ENCODE measurements at regions not wholly inside any gene's neighbourhood (a gene's known extent, or its start where the extent isn't known, plus 50 kb on each side); places are given as distances from the start of the nearest gene placed in this dataset.
A peak's percentile ranks its signal among the peaks of the same experiment; 100 is the strongest.
"Not testable (repeated sequence)": the region's sequence is repeated elsewhere in the genome, so short reads cannot be mapped to it uniquely, and the experiment has no call there.

DNA sequence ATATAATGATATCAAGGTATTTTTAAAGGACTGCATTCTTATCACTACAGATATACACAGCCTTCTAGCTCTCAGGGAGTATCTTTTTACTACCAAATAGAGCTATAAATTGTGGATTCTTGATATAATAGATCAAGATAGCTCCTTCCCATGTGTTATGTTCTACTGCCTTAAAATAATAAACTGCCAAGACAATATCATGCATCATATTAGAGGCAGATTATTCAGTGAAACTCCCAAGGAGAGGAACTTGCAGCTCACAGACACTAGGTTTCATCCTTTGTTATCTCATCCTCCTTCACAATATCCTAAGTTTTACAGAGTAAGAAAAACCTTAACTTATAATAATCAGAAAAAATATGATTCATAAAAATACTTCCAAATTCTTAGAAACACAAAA, 802.8 kb downstream of the DIAPH3 start:
- intact Hi-C loops (cut with DNase I) = no loop called here
- DNase-seq (ENCODE audit: missing footprints) (no peak), ATAC-seq (no peak)

- no peak for DNase-seq (ENCODE audit: missing footprints)
- intact Hi-C loops (cut with DNase I) = no loop called here
- no peak for ATAC-seq
Measured at GRCh38 chr13:59363313-59363712, 800.4 kb downstream of the DIAPH3 start.

DNA sequence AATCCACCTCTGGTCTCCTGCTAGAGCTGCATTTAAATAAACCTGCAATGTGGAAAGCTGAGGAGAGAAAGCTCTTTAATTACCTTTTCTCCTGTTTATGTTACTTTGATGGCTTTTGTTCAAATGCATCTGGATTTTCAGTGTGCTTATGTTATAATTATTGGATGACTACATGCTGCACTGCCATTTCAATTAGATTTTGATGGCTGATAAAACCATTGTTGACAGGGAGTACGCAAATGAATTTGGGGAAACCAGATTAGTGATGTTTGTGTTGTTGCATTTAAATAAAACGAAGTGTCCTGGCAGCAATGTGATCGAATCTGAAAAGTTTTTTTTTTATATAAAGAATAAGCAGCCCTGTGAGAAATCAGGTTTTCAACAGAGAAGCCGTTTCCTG, 799.8 kb downstream of the DIAPH3 start:
- DNase-seq (ENCODE audit: missing footprints) (no peak), ATAC-seq (no peak)
- intact Hi-C loops (cut with DNase I) = no loop called here

- DNase-seq (ENCODE audit: missing footprints) = no peak
- ATAC-seq = peak; percentile 44
- intact Hi-C loops (cut with DNase I) = no loop called here
Measured at GRCh38 chr13:59364641-59365085, 799.1 kb downstream of the DIAPH3 start.

DNA sequence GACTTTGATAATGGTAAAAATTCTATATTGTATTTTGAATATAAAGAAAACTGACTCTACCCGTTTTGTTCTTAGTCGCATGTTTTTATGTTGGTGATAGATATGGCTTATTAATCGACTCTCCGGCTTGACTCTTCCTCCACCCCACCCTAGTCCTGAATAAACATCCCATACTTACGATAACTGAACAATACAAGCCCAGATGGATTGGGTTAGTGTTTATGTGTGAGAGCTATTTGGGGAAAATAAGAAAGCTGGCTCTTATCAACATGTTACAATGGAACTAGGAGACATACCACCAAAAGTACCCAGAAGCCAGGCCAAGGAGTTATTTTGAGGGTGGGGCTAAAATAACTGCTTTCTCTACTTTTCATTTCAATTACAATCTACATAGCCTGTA, 796.3 kb downstream of the DIAPH3 start:
- DNase-seq (ENCODE audit: missing footprints) (no peak), ATAC-seq (no peak)

GRCh38 chr13:59367904-59368303, 795.8 kb downstream of the DIAPH3 start:
- intact Hi-C loops (cut with DNase I) = loop anchor here (2.0 kb wide), 1 partner anchor 23 kb away; no protein-coding TSS in a partner anchor
- ATAC-seq (no peak), DNase-seq (ENCODE audit: missing footprints) (no peak)

More for the DNA sequence above, 796.3 kb downstream of the DIAPH3 start:
- intact Hi-C loops (cut with DNase I) = no loop called here

GRCh38 chr13:59368693-59369092, 795.0 kb downstream of the DIAPH3 start:
- no peak for DNase-seq (ENCODE audit: missing footprints)
- ATAC-seq = peak; percentile 68
- intact Hi-C loops (cut with DNase I) = loop anchor here (2.0 kb wide), 1 partner anchor 22 kb away; no protein-coding TSS in a partner anchor

DNA sequence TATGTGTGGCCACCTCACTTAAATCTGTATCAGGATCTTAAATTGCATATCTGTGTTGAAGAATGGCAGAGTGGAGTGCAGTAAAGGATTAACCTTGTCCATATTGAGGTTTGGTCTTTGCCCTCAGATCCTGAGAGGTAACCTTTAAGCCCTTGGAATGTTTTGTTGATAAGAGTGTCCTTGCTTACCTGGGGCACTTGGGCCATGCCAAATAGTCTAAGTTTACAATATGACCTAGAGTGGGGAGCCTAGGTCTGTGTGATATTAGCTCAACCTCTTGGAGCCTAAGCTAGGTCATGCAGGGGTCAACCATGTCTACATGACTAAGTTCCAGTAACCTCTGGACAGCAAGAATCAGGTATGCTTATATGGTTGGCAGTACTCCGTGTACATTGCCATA, 792.5 kb downstream of the DIAPH3 start:
- intact Hi-C loops (cut with DNase I) = no loop called here
- DNase-seq (ENCODE audit: missing footprints) (no peak), ATAC-seq (no peak)

- intact Hi-C loops (cut with DNase I) = no loop called here
- ATAC-seq (peak; percentile 70), DNase-seq (ENCODE audit: missing footprints) (no peak)
Measured at GRCh38 chr13:59373341-59373740, 790.4 kb downstream of the DIAPH3 start.

- no peak for ATAC-seq
- no peak for DNase-seq (ENCODE audit: missing footprints)
- intact Hi-C loops (cut with DNase I) = no loop called here
Measured at GRCh38 chr13:59374691-59375090, 789.0 kb downstream of the DIAPH3 start.

GRCh38 chr13:59384154-59384553, 779.6 kb downstream of the DIAPH3 start:
- intact Hi-C loops (cut with DNase I) = no loop called here
- no peak for DNase-seq (ENCODE audit: missing footprints)
- ATAC-seq = no peak

DNA sequence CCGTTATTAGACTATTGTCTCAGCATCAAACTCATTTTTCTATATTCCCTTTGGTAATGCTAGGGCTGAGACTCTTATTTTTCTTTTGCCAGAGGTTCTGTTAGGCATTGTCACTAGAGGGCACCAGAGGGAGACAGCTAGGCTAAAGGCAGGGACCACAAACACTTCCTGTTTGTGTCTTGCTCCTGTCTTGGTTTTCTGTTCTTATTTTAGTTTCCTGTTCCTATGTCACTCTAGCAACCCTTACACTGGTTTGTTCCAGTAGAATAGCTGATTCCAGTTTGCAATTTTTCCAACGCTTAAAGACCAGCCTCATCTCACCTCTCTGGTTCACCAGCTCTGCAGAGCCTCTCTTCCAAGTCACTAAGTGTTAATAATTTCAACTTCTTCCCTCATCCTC, 772.0 kb downstream of the DIAPH3 start:
- peak; percentile 59 for ATAC-seq
- intact Hi-C loops (cut with DNase I) = loop anchor here (2.0 to 10.0 kb wide), 5 partner anchors 23 to 1033 kb away; no protein-coding TSS in a partner anchor
- no peak for DNase-seq (ENCODE audit: missing footprints)

- no peak for ATAC-seq
- no peak for DNase-seq (ENCODE audit: missing footprints)
- intact Hi-C loops (cut with DNase I) = loop anchor here (5.0 to 10.0 kb wide), 3 partner anchors 90 to 1032 kb away; no protein-coding TSS in a partner anchor
Measured at GRCh38 chr13:59392328-59392727, 771.4 kb downstream of the DIAPH3 start.

DNA sequence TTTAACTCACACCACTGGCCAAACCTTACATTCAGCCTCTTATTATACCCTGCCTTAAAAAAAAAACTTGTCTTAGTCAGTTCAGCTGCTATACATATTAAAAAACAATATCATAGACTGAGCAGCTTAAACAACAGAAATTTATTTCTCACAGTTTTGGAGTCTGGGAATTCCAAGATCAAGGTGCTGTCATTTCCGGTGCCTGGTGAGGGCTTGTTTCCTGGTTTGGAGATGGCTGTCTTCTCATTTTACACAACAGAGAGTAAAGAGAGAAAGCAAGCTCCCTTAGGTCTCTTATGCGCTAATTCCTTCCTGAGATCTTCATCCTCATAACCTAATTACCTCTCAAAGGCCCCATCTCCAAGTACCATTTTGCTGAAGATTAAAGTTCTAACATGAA, 769.2 kb downstream of the DIAPH3 start:
- ATAC-seq (no peak), DNase-seq (ENCODE audit: missing footprints) (no peak)
- intact Hi-C loops (cut with DNase I) = loop anchor here (5.0 to 10.0 kb wide), 3 partner anchors 88 to 1030 kb away; no protein-coding TSS in a partner anchor

GRCh38 chr13:59398127-59398526, 765.6 kb downstream of the DIAPH3 start:
- ATAC-seq (no peak), DNase-seq (ENCODE audit: missing footprints) (no peak)
- intact Hi-C loops (cut with DNase I) = loop anchor here (10.0 kb wide), 1 partner anchor 1027 kb away; no protein-coding TSS in a partner anchor

GRCh38 chr13:59398661-59399060, 765.1 kb downstream of the DIAPH3 start:
- ATAC-seq = no peak
- intact Hi-C loops (cut with DNase I) = loop anchor here (10.0 kb wide), 1 partner anchor 1026 kb away; no protein-coding TSS in a partner anchor
- DNase-seq (ENCODE audit: missing footprints) = no peak

GRCh38 chr13:59399513-59399912, 764.2 kb downstream of the DIAPH3 start:
- ATAC-seq (no peak), DNase-seq (ENCODE audit: missing footprints) (no peak)
- intact Hi-C loops (cut with DNase I) = loop anchor here (10.0 kb wide), 1 partner anchor 1025 kb away; no protein-coding TSS in a partner anchor

GRCh38 chr13:59404331-59404730, 759.4 kb downstream of the DIAPH3 start:
- intact Hi-C loops (cut with DNase I) = no loop called here
- no peak for ATAC-seq

GRCh38 chr13:59407251-59407650, 756.5 kb downstream of the DIAPH3 start:
- DNase-seq (ENCODE audit: missing footprints); intact Hi-C loops (cut with DNase I); ATAC-seq: not testable (repeated sequence)

More at GRCh38 chr13:59404331-59404730, 759.4 kb downstream of the DIAPH3 start:
- no peak for DNase-seq (ENCODE audit: missing footprints)

DNA sequence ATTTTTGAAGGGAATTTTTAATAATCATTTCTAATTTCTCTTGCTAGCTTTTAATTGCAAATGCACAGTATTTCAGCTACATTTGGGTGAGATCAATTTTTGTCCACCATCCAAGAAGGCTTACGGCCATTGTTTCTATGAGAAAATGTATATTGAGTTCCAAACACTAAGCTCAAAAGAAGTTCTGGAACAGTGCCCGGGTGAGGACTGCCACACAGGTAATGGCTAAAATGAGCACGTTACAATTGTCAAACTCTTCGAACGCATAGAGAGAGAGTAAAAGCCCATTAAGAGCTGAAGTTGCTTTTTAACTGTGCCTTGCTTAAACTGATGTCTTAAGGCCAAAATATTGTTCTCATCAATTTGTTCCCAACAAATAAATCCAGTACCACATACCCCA, 755.0 kb downstream of the DIAPH3 start:
- no peak for ATAC-seq
- no peak for DNase-seq (ENCODE audit: missing footprints)
- intact Hi-C loops (cut with DNase I) = no loop called here

DNA sequence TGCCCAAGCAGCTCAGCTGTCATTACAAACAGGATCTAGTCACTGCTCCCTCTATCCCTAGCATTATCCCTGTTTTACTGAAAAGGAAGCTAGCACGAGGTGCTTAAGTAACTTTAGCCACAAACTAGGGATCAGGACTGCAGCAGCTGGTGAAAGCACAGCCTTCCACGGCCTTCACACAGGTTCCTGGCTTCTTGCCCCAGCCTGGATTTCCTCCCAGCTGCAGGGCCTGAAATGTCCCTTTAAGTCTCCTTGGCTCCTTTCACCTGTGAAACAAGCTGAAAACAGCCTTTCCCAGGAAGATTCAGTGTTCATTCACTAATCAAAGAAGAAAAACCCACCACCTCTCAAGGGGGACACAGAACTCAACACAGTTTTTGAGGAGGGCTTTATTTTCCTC, 754.5 kb downstream of the DIAPH3 start:
- intact Hi-C loops (cut with DNase I) = no loop called here
- DNase-seq (ENCODE audit: missing footprints) = peak; percentile 80
- peak; percentile 84 for ATAC-seq
